OCI-LY7 (cell line): ENCODE measurements at regions not wholly inside any gene's neighbourhood (a gene's known extent, or its start where the extent isn't known, plus 50 kb on each side); places are given as distances from the start of the nearest gene placed in this dataset.

Source experiments
- BruUV-seq: library from RNA; stranded (reverse); fragments of 400-500 nt; replicated peaks from 2 replicates; lab custom pipeline; 2021; lab: Mats Ljungman, UMichigan
- CTCF ChIA-PET: fragments of 300-600 bp; sonication (Branson Sonifier 250); formaldehyde crosslinking; loops from one replicate; lab custom pipeline; 2022; ENCODE audit warnings: antibody characterized with exemption; ENCODE audit not compliant: unreplicated experiment; lab: Charles Lee
- POLR2A ChIA-PET: fragments of 300-600 bp; sonication (Branson Sonifier 250); formaldehyde crosslinking; loops from one replicate; lab custom pipeline; 2022; ENCODE audit warnings: antibody characterized with exemption; lab: Charles Lee
- DNase-seq: peaks from one replicate; pipeline ENCODE4 v3.0.0-alpha.2; 2015; ENCODE audit warnings: low spot score
- H2AFZ ChIP-seq: fragments of 200-600 bp; sonication (generic), shearing (Covaris generic); 2 replicates; pipeline ENCODE4 v1.6.1; 2014; ENCODE audit warnings: mild to moderate bottlenecking, antibody characterized with exemption, low read length, moderate library complexity
- H3K27ac ChIP-seq: fragments of 200-600 bp; sonication (generic); 2 replicates; pipeline ENCODE4 v1.5.1; 2014; ENCODE audit warnings: mixed run types, low read depth, mild to moderate bottlenecking, moderate library complexity, low read length, inconsistent platforms; ENCODE audit not compliant: poor library complexity, severe bottlenecking
- H3K36me3 ChIP-seq: fragments of 200-600 bp; sonication (generic); 2 replicates; pipeline ENCODE4 v1.6.1; 2014; ENCODE audit warnings: mild to moderate bottlenecking, antibody characterized with exemption, low read length, moderate library complexity, mixed read lengths; ENCODE audit not compliant: insufficient read depth
- H3K4me1 ChIP-seq: fragments of 200-600 bp; sonication (generic); 2 replicates; pipeline ENCODE4 v1.5.1; 2014; ENCODE audit warnings: mild to moderate bottlenecking, low read length; ENCODE audit not compliant: insufficient read depth, poor library complexity, severe bottlenecking
- H3K4me2 ChIP-seq: fragments of 200-600 bp; sonication (generic); 2 replicates; pipeline ENCODE4 v1.6.1; 2014; ENCODE audit warnings: mild to moderate bottlenecking, low read length
- H3K4me3 ChIP-seq: fragments of 200-600 bp; sonication (generic); 2 replicates; pipeline ENCODE4 v1.5.1; 2014; ENCODE audit warnings: mild to moderate bottlenecking, low read depth, low read length; ENCODE audit not compliant: poor library complexity, severe bottlenecking
- H3K79me2 ChIP-seq: fragments of 200-600 bp; sonication (generic); 2 replicates; pipeline ENCODE4 v1.6.1; 2016; ENCODE audit warnings: low read depth, mild to moderate bottlenecking, low read length, moderate library complexity, mixed read lengths; ENCODE audit not compliant: insufficient read depth
- H3K9me2 ChIP-seq: fragments of 200-600 bp; sonication (generic); 2 replicates; pipeline ENCODE4 v1.6.1; 2016; ENCODE audit warnings: mild to moderate bottlenecking, low read length, mixed read lengths; ENCODE audit not compliant: insufficient read depth
- H3K9me3 ChIP-seq: fragments of 200-600 bp; sonication (generic); 2 replicates; pipeline ENCODE4 v1.6.1; 2014; ENCODE audit warnings: mild to moderate bottlenecking, mixed run types, low read length, mixed read lengths
- H4K20me1 ChIP-seq: fragments of 200-600 bp; sonication (generic); 2 replicates; pipeline ENCODE4 v1.6.1; 2014; ENCODE audit warnings: mild to moderate bottlenecking, antibody characterized with exemption, low read length, moderate library complexity, mixed read lengths; ENCODE audit not compliant: insufficient read depth
- CTCF ChIP-seq: fragments of 200-600 bp; sonication (generic); conservative IDR thresholded peaks from 2 replicates; pipeline ENCODE4 v1.5.1; 2014; ENCODE audit warnings: mild to moderate bottlenecking, antibody characterized with exemption, low read length, moderate library complexity, mixed read lengths
- EZH2phosphoT487 ChIP-seq: fragments of 200-600 bp; sonication (generic); IDR thresholded peaks from 2 replicates; pipeline ENCODE4 v1.6.1; 2018; ENCODE audit warnings: low read depth, borderline replicate concordance, mild to moderate bottlenecking, mixed run types, antibody characterized with exemption, low read length, moderate library complexity, mixed read lengths
- intact Hi-C: fragments of 100-400 bp; cut with micrococcal nuclease; formaldehyde crosslinking; loops from one replicate; pipeline ENCODE4 v1.10.0; 2022; ENCODE audit not compliant: unreplicated experiment

DNA sequence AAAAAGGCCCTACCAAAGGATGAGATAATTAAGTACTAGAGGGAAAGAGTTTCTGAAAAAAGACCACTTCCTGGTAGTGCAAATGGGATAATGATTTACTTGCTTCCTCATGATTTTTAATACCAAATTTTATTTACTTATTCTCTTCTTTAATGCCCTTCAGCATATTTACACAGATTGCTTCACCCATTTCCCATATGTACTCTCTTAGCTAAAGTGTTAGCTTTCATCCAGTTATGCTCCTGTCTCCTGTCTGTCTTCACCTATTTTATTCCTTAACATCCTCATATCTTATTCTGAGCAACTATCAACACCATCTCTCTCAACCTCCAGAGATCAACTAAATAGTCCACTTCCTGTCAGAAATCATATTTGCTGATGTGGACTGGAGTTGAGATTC is 183.2 kb upstream of the HS3ST1 start:
- H3K9me3 ChIP-seq, result no peaks in the 10 kb centered on the region
- DNase-seq, result no peak
- H3K27ac ChIP-seq, result no peak overlapping the region
- no peaks in the 10 kb centered on the region for H3K36me3 ChIP-seq
- ChIA-PET POLR2A (interaction anchor here (0.6 kb wide), 1 partner anchor 887 kb away, joined by 3 read pairs; no protein-coding TSS in a partner anchor), CTCF (no interaction called here)
- no peaks in the 10 kb centered on the region for H4K20me1 ChIP-seq
- no peaks in the 10 kb centered on the region for H3K79me2 ChIP-seq
- no peak overlapping the region for H3K4me2 ChIP-seq
- no peak overlapping the region for H2AFZ ChIP-seq
- no TSS peak for BruUV-seq
- no peaks in the 10 kb centered on the region for H3K4me1 ChIP-seq
- intact Hi-C loops, result no loop called here
- TF ChIP-seq EZH2phosphoT487 (no peak), CTCF (no peak)
- H3K4me3 ChIP-seq, result no peak overlapping the region
- H3K9me2 ChIP-seq, result no peaks in the 10 kb centered on the region

GRCh38 chr4:11609751-11610150 is 181.1 kb upstream of the HS3ST1 start:
- Histone ChIP-seq H3K36me3 (no peaks in the 10 kb centered on the region), H3K4me2 (no peak overlapping the region), H3K4me1 (no peaks in the 10 kb centered on the region), H3K79me2 (no peaks in the 10 kb centered on the region), H3K4me3 (no peak overlapping the region), H3K27ac (no peak overlapping the region), H3K9me3 (no peaks in the 10 kb centered on the region), H3K9me2 (no peaks in the 10 kb centered on the region), H2AFZ (no peak overlapping the region), H4K20me1 (no peaks in the 10 kb centered on the region)
- CTCF ChIA-PET, result no interaction called here
- TF ChIP-seq CTCF (no peak), EZH2phosphoT487 (no peak)
- DNase-seq, result no peak
- no TSS peak for BruUV-seq
- intact Hi-C loops, result no loop called here
- POLR2A ChIA-PET, result interaction anchor here (0.6 kb wide), 1 partner anchor 155 kb away, joined by 6 read pairs; no protein-coding TSS in a partner anchor

DNA sequence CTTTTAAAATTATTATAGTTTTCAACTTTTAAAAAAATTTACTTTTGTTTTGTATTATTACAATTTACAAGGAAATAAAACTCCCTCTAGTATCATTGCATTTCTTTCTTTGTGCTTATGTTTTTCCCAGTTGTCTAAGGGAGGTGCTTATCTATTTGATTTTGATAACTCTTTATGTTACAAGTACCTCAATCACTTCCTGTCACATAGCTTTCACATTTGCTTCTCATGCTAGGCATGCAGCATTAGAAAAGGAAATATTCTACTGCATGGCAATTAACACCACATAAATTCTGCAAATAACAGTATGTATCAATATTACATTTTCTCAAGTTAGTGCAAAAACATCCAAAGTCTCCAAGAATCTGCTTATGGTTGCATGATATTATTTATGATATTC is 180.3 kb upstream of the HS3ST1 start:
- Histone ChIP-seq H4K20me1 (no peaks in the 10 kb centered on the region), H2AFZ (no peak overlapping the region), H3K9me3 (no peaks in the 10 kb centered on the region), H3K9me2 (no peaks in the 10 kb centered on the region), H3K27ac (no peak overlapping the region), H3K4me3 (no peak overlapping the region), H3K36me3 (no peaks in the 10 kb centered on the region), H3K4me1 (no peaks in the 10 kb centered on the region), H3K4me2 (no peak overlapping the region), H3K79me2 (no peaks in the 10 kb centered on the region)
- no TSS peak for BruUV-seq
- POLR2A ChIA-PET, result no interaction called here
- intact Hi-C loops, result no loop called here
- no peak for DNase-seq
- CTCF ChIA-PET, result no interaction called here
- TF ChIP-seq CTCF, result no peak
- no peak for TF ChIP-seq EZH2phosphoT487
